ENCODE measurements at regions not wholly inside any gene's neighbourhood (a gene's known extent, or its start where the extent isn't known, plus 50 kb on each side); places are given as distances from the start of the nearest gene placed in this dataset.

GRCh38 chr1:229973297-229973612, 93.8 kb upstream of the GALNT2 start:
- no peaks in the 10 kb centered on the region for H3K4me1 Mint-ChIP-seq
- H3K9me3 Mint-ChIP-seq, result peaks cover 4 to 21% (median 5%) of the 10 kb centered on the region in 3 donors
- H3K36me3 Mint-ChIP-seq, result no peaks in the 10 kb centered on the region
- H3K4me3 Mint-ChIP-seq, result no peak overlapping the region
- peaks cover 4% of the 10 kb centered on the region for H3K27me3 Mint-ChIP-seq
- H3K27ac Mint-ChIP-seq, result no peak overlapping the region

GRCh38 chr1:229975047-229975446, 92.0 kb upstream of the GALNT2 start:
- H3K36me3 Mint-ChIP-seq, result no peaks in the 10 kb centered on the region
- peaks cover 7% of the 10 kb centered on the region for H3K27me3 Mint-ChIP-seq
- H3K27ac Mint-ChIP-seq, result no peak overlapping the region
- H3K9me3 Mint-ChIP-seq, result peaks cover 4 to 21% (median 5%) of the 10 kb centered on the region in 3 donors
- H3K4me1 Mint-ChIP-seq, result no peaks in the 10 kb centered on the region
- peak overlapping the region in 1 of 4 donors; percentile 63 for H3K4me3 Mint-ChIP-seq

DNA sequence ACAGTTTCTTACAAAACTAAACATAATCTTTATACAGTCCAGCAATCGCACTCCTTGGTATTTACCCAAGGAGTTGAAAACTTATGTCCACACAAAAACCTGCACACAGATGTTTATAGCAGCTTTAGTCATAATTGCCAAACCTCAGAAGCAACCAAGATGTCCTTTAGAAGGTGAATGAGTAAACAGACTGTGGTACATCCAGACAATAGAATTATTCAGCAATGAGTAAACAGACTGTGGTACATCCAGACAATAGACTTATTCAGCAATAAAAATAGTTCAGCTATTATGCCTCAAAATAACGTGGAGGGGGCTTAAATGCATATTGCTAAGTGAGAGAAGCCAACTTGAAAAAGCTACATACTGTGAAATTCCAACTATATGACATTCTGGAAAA, 87.0 kb upstream of the GALNT2 start:
- no peaks in the 10 kb centered on the region for H3K4me1 Mint-ChIP-seq
- H3K36me3 Mint-ChIP-seq, result no peaks in the 10 kb centered on the region
- peaks cover 4 to 21% (median 5%) of the 10 kb centered on the region in 3 donors for H3K9me3 Mint-ChIP-seq
- no peak overlapping the region for H3K4me3 Mint-ChIP-seq
- no peak overlapping the region for H3K27ac Mint-ChIP-seq
- peaks cover 9% of the 10 kb centered on the region for H3K27me3 Mint-ChIP-seq

DNA sequence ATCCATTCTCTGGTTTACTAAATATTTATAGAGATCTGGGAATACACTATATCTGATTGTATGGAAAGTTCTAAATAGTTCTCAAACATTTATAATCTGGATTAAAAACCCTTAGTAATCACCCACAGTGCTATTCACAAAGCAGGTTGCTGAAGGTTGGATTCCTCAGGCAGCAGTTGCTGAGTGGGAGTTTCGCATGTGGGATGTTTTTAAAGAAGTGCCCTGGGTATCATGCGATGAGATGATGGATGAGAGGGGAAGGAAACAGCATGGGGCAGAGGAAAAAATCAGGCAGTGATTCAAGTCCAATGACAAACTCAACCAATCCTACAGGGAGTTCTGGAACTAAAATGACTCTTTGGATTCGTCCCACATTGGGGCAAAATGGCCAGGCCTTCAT, 85.3 kb upstream of the GALNT2 start:
- Mint-ChIP-seq H3K9me3 (peaks cover 2 to 7% (median 4%) of the 10 kb centered on the region in 3 donors), H3K4me3 (no peak overlapping the region), H3K27ac (no peak overlapping the region), H3K27me3 (peaks cover 10% of the 10 kb centered on the region), H3K4me1 (no peaks in the 10 kb centered on the region), H3K36me3 (no peaks in the 10 kb centered on the region)

- Mint-ChIP-seq H3K27me3 (peaks cover 8% of the 10 kb centered on the region), H3K9me3 (no peaks in the 10 kb centered on the region), H3K27ac (no peak overlapping the region), H3K4me3 (no peak overlapping the region), H3K36me3 (no peaks in the 10 kb centered on the region), H3K4me1 (peaks cover 0 to 4% (median 2%) of the 10 kb centered on the region in 3 donors)
These were observed 82.6 kb upstream of the GALNT2 start for GRCh38 chr1:229984310-229984991.

GRCh38 chr1:229984992-229985612, 81.9 kb upstream of the GALNT2 start:
- H3K9me3 Mint-ChIP-seq, result no peaks in the 10 kb centered on the region
- peak overlapping the region in 1 of 4 donors; percentile 13 for H3K4me3 Mint-ChIP-seq
- H3K27ac Mint-ChIP-seq, result no peak overlapping the region
- H3K4me1 Mint-ChIP-seq, result peaks cover 0 to 4% (median 2%) of the 10 kb centered on the region in 3 donors
- peaks cover 6% of the 10 kb centered on the region for H3K27me3 Mint-ChIP-seq
- no peaks in the 10 kb centered on the region for H3K36me3 Mint-ChIP-seq

DNA sequence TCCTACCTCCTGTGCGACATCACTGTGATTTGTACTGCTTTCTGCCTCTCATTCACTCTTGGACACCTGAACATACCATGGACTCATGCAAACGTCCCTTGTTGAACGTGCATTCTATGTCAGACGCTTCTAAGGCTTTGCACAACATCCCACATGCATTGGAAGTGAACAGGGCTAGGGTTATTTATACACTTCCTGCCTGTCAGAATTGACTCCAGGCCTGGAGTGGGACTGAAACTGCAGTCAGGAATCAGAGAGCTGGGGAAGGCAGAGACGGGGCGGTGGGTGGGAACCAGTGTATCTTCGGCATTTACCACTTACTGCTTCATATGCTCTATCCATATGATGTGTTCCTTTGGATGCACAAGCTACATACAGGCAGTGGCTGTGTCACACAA, 81.4 kb upstream of the GALNT2 start:
- Mint-ChIP-seq H3K4me1 (peaks cover 0 to 4% (median 2%) of the 10 kb centered on the region in 3 donors), H3K27me3 (peaks cover 6% of the 10 kb centered on the region), H3K4me3 (peak overlapping the region in 1 of 4 donors; percentile 13), H3K9me3 (no peaks in the 10 kb centered on the region), H3K27ac (no peak overlapping the region), H3K36me3 (no peaks in the 10 kb centered on the region)

GRCh38 chr1:229986737-229987337, 80.2 kb upstream of the GALNT2 start:
- H3K27ac Mint-ChIP-seq, result no peak overlapping the region
- peaks cover 0 to 4% (median 2%) of the 10 kb centered on the region in 3 donors for H3K4me1 Mint-ChIP-seq
- H3K4me3 Mint-ChIP-seq, result no peak overlapping the region
- H3K27me3 Mint-ChIP-seq, result peaks cover 4% of the 10 kb centered on the region
- no peaks in the 10 kb centered on the region for H3K36me3 Mint-ChIP-seq
- no peaks in the 10 kb centered on the region for H3K9me3 Mint-ChIP-seq

- no peak overlapping the region for H3K4me3 Mint-ChIP-seq
These were observed 79.1 kb upstream of the GALNT2 start for GRCh38 chr1:229987953-229988352.

GRCh38 chr1:229988534-229988933, 78.5 kb upstream of the GALNT2 start:
- Mint-ChIP-seq H3K4me1 (peaks cover 0 to 7% (median 4%) of the 10 kb centered on the region in 3 donors), H3K27ac (no peak overlapping the region), H3K4me3 (no peak overlapping the region), H3K27me3 (peaks cover 4% of the 10 kb centered on the region), H3K9me3 (no peaks in the 10 kb centered on the region), H3K36me3 (no peaks in the 10 kb centered on the region)

More at GRCh38 chr1:229987953-229988352, 79.1 kb upstream of the GALNT2 start:
- Mint-ChIP-seq H3K4me1 (peaks cover 0 to 4% (median 2%) of the 10 kb centered on the region in 3 donors), H3K27me3 (peaks cover 4% of the 10 kb centered on the region), H3K9me3 (no peaks in the 10 kb centered on the region), H3K27ac (no peak overlapping the region), H3K36me3 (no peaks in the 10 kb centered on the region)

- H3K27ac Mint-ChIP-seq, result no peak overlapping the region
- H3K4me3 Mint-ChIP-seq, result no peak overlapping the region
- no peaks in the 10 kb centered on the region for H3K36me3 Mint-ChIP-seq
- no peaks in the 10 kb centered on the region for H3K9me3 Mint-ChIP-seq
- peaks cover 4% of the 10 kb centered on the region for H3K27me3 Mint-ChIP-seq
- H3K4me1 Mint-ChIP-seq, result peaks cover 0 to 9% (median 7%) of the 10 kb centered on the region in 3 donors
These were observed 77.3 kb upstream of the GALNT2 start for GRCh38 chr1:229989591-229990248.

- Mint-ChIP-seq H3K27me3 (peaks cover 4% of the 10 kb centered on the region), H3K9me3 (no peaks in the 10 kb centered on the region), H3K4me3 (no peak overlapping the region), H3K36me3 (no peaks in the 10 kb centered on the region), H3K4me1 (peaks cover 0 to 9% (median 7%) of the 10 kb centered on the region in 3 donors), H3K27ac (no peak overlapping the region)
These were observed 76.7 kb upstream of the GALNT2 start for GRCh38 chr1:229990326-229990725.

DNA sequence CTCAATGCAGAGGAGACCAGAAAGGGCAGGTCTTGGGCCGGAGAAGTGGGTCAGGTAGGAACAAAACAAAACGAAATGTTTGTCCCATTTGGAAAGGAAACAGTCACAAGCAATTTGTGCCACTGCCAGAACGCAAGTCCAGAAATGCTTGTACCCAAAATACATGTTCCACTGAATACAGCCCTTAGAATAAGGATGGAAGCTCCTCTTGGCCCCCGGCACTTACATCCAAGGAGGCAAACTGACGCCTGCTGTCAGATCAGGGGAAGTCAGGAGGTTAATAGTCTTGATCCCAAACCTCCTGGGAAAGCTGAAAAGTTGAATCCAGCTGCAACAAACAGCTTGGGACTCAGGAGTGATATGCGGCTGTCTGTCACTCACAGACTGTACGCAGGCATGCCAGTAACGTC, 75.9 kb upstream of the GALNT2 start:
- Mint-ChIP-seq H3K9me3 (no peaks in the 10 kb centered on the region), H3K4me1 (peaks cover 0 to 9% (median 7%) of the 10 kb centered on the region in 3 donors), H3K27ac (no peak overlapping the region), H3K27me3 (peaks cover 4% of the 10 kb centered on the region), H3K36me3 (no peaks in the 10 kb centered on the region), H3K4me3 (no peak overlapping the region)

GRCh38 chr1:229991724-229992333, 75.2 kb upstream of the GALNT2 start:
- Mint-ChIP-seq H3K4me3 (no peak overlapping the region), H3K36me3 (no peaks in the 10 kb centered on the region), H3K9me3 (no peaks in the 10 kb centered on the region), H3K4me1 (peaks cover 0 to 9% (median 7%) of the 10 kb centered on the region in 3 donors), H3K27me3 (peaks cover 3% of the 10 kb centered on the region), H3K27ac (no peak overlapping the region)

- no peaks in the 10 kb centered on the region for H3K9me3 Mint-ChIP-seq
- no peaks in the 10 kb centered on the region for H3K27me3 Mint-ChIP-seq
- H3K4me1 Mint-ChIP-seq, result peaks cover 0 to 7% (median 6%) of the 10 kb centered on the region in 3 donors
- no peak overlapping the region for H3K4me3 Mint-ChIP-seq
- H3K36me3 Mint-ChIP-seq, result no peaks in the 10 kb centered on the region
- H3K27ac Mint-ChIP-seq, result no peak overlapping the region
These were observed 74.0 kb upstream of the GALNT2 start for GRCh38 chr1:229993060-229993459.
